H1 (cell line): ENCODE measurements at regions not wholly inside any gene's neighbourhood (a gene's known extent, or its start where the extent isn't known, plus 50 kb on each side); places are given as distances from the start of the nearest gene placed in this dataset.

Experiments used
- CTCF ChIA-PET: fragments of 300-600 bp; sonication (Branson Sonifier 250); formaldehyde crosslinking; loops from one replicate; lab custom pipeline; 2021; ENCODE audit not compliant: partially characterized antibody; lab: Charles Lee
- POLR2A ChIA-PET: fragments of 300-600 bp; sonication (Branson Sonifier 250); formaldehyde crosslinking; loops from one replicate; lab custom pipeline; 2021; ENCODE audit warnings: inconsistent platforms; ENCODE audit not compliant: partially characterized antibody; lab: Charles Lee
- DNase-seq, 2 experiments: peaks; one replicate each; pipeline versions ENCODE4 v3.0.0 to v3.0.0-alpha.2; 2010 to 2022; ENCODE audit warnings: low spot score in 2 of 2, low read depth in 1 of 2, mixed read lengths in 1 of 2
- FAIRE-seq: peaks from 2 replicates; lab custom pipeline; 2011; peaks lifted over from hg19 to GRCh38; lab: Jason Lieb, UNC
- H2AFZ ChIP-seq: 2 replicates; pipeline ENCODE4 v1.8.1; 2012; ENCODE audit warnings: low read length, inconsistent platforms
- H2AK5ac ChIP-seq: 2 replicates; pipeline ENCODE4 v1.6.1; 2013; ENCODE audit warnings: low read depth, low read length
- H2BK120ac ChIP-seq: replicated peaks from 2 replicates; pipeline ENCODE3; 2013; ENCODE audit warnings: low read depth, low read length, inconsistent platforms
- H2BK12ac ChIP-seq: 2 replicates; pipeline ENCODE4 v1.6.1; 2013; ENCODE audit warnings: low read depth, low read length
- H2BK15ac ChIP-seq: 2 replicates; pipeline ENCODE4 v1.6.1; 2013; ENCODE audit warnings: low read length
- H2BK20ac ChIP-seq: 2 replicates; pipeline ENCODE4 v1.6.1; 2013; ENCODE audit warnings: low read length
- H2BK5ac ChIP-seq: 2 replicates; pipeline ENCODE4 v1.6.1; 2013; ENCODE audit warnings: low read depth, low read length
- H3K14ac ChIP-seq: 2 replicates; pipeline ENCODE4 v1.6.1; 2013; ENCODE audit warnings: inconsistent platforms; ENCODE audit not compliant: insufficient read length
- H3K18ac ChIP-seq: 2 replicates; pipeline ENCODE4 v1.6.1; 2013; ENCODE audit warnings: low read length; ENCODE audit errors: extremely low read depth
- H3K23ac ChIP-seq: 2 replicates; pipeline ENCODE4 v1.6.1; 2013; ENCODE audit warnings: inconsistent platforms; ENCODE audit not compliant: insufficient read length
- H3K23me2 ChIP-seq: 2 replicates; pipeline ENCODE4 v1.6.1; 2013; ENCODE audit warnings: low read depth, low read length
- H3K27ac ChIP-seq: 2 replicates; pipeline ENCODE4 v1.6.1; 2011; ENCODE audit warnings: low read depth, low read length, inconsistent platforms
- H3K27me3 ChIP-seq, 4 experiments: replicated peaks in 1 of 4; 1 replicate in 1 of 4; 2 replicates in 3 of 4; pipeline versions ENCODE4 v1.6.1 to v1.8.1; 2011 to 2013; ENCODE audit warnings: low read length in 3 of 4, mild to moderate bottlenecking in 3 of 4, inconsistent platforms in 2 of 4, mixed read lengths in 2 of 4, moderate library complexity in 1 of 4; ENCODE audit not compliant: control insufficient read depth in 3 of 4, insufficient read depth in 3 of 4; ENCODE audit errors: extremely low read depth in 1 of 4
- H3K36me3 ChIP-seq, 4 experiments: 2 replicates each; pipeline versions ENCODE4 v1.6.1 to v1.8.1; 2011 to 2013; ENCODE audit warnings: mild to moderate bottlenecking in 4 of 4, low read length in 3 of 4, moderate library complexity in 2 of 4, control low read depth in 1 of 4, inconsistent platforms in 1 of 4; ENCODE audit not compliant: insufficient read depth in 4 of 4, control insufficient read depth in 2 of 4
- H3K4ac ChIP-seq: replicated peaks from 2 replicates; pipeline ENCODE3; 2013; ENCODE audit warnings: low read length, low read depth, mixed read lengths, inconsistent platforms; ENCODE audit not compliant: insufficient read length
- H3K4me1 ChIP-seq, 4 experiments: replicated peaks in 1 of 4; 1 replicate in 1 of 4; 2 replicates in 3 of 4; pipeline versions ENCODE4 v1.6.1 to v1.8.1; 2011 to 2013; ENCODE audit warnings: low read length in 3 of 4, inconsistent platforms in 2 of 4, mixed read lengths in 1 of 4; ENCODE audit not compliant: insufficient read depth in 4 of 4, control insufficient read depth in 3 of 4
- H3K4me2 ChIP-seq, 2 experiments: 2 replicates each; pipeline versions ENCODE4 v1.6.1 to v1.8.1; 2011 to 2013; ENCODE audit warnings: low read depth in 2 of 2, low read length in 2 of 2, control low read depth in 1 of 2, inconsistent platforms in 1 of 2, mild to moderate bottlenecking in 1 of 2; ENCODE audit not compliant: insufficient read depth in 1 of 2
- H3K4me3 ChIP-seq, 4 experiments: fragments of 200-600, 300-600 bp in 1 of 4; sonication (generic), shearing (Covaris generic), sonication (Bioruptor Twin) in 1 of 4; 2 replicates each; pipeline versions ENCODE4 v1.5.1 to v1.8.1; 2011 to 2016; ENCODE audit warnings: low read length in 4 of 4, low read depth in 3 of 4, control low read depth in 2 of 4, inconsistent platforms in 2 of 4, mild to moderate bottlenecking in 2 of 4, mixed read lengths in 1 of 4, moderate library complexity in 1 of 4; ENCODE audit not compliant: insufficient read depth in 2 of 4; ENCODE audit errors: extremely low read depth in 1 of 4
- H3K56ac ChIP-seq: replicated peaks from 2 replicates; pipeline ENCODE3; 2013; ENCODE audit warnings: low read depth, mild to moderate bottlenecking, mixed read lengths, low read length, inconsistent platforms; ENCODE audit not compliant: insufficient read length
- H3K79me1 ChIP-seq: 2 replicates; pipeline ENCODE4 v1.6.1; 2013; ENCODE audit warnings: low read depth, low read length, control low read depth
- H3K79me2 ChIP-seq, 2 experiments: 2 replicates each; pipeline versions ENCODE4 v1.6.1 to v1.8.1; 2012 to 2013; ENCODE audit warnings: low read length in 2 of 2, mild to moderate bottlenecking in 2 of 2, inconsistent platforms in 1 of 2; ENCODE audit not compliant: insufficient read depth in 2 of 2, control insufficient read depth in 1 of 2
- H3K9ac ChIP-seq, 4 experiments: replicated peaks in 1 of 4; 1 replicate in 1 of 4; 2 replicates in 3 of 4; pipeline versions ENCODE4 v1.6.1 to v1.8.1; 2011 to 2013; ENCODE audit warnings: low read depth in 3 of 4, low read length in 3 of 4, control low read depth in 2 of 4, mild to moderate bottlenecking in 2 of 4, moderate library complexity in 2 of 4, inconsistent platforms in 1 of 4; ENCODE audit errors: extremely low read depth in 1 of 4
- H3K9me3 ChIP-seq, 2 experiments: 2 replicates each; pipeline versions ENCODE4 v1.6.1 to v1.8.1; 2012 to 2013; ENCODE audit warnings: mild to moderate bottlenecking in 2 of 2, moderate library complexity in 2 of 2, control low read depth in 1 of 2, inconsistent platforms in 1 of 2, low read depth in 1 of 2, low read length in 1 of 2, mixed read lengths in 1 of 2; ENCODE audit not compliant: insufficient read depth in 2 of 2
- H4K20me1 ChIP-seq, 2 experiments: replicated peaks in 1 of 2; 2 replicates each; pipeline versions ENCODE3 to v1.8.1; 2011 to 2013; ENCODE audit warnings: inconsistent platforms in 2 of 2, low read length in 2 of 2, mild to moderate bottlenecking in 1 of 2; ENCODE audit not compliant: insufficient read depth in 2 of 2, control insufficient read depth in 1 of 2
- H4K5ac ChIP-seq: 2 replicates; pipeline ENCODE4 v1.6.1; 2013; ENCODE audit warnings: low read length, low read depth, mixed read lengths, inconsistent platforms; ENCODE audit not compliant: insufficient read length
- H4K8ac ChIP-seq: 2 replicates; pipeline ENCODE4 v1.8.0; 2013; ENCODE audit warnings: mild to moderate bottlenecking, moderate library complexity, low read length, inconsistent platforms; ENCODE audit not compliant: insufficient read depth; ENCODE audit errors: extremely low read depth
- H4K91ac ChIP-seq: replicated peaks from 2 replicates; pipeline ENCODE3; 2013; ENCODE audit warnings: low read length, mixed read lengths, inconsistent platforms; ENCODE audit not compliant: insufficient read length
- CHD1 ChIP-seq: IDR thresholded peaks from 2 replicates; pipeline ENCODE4 v1.6.1; 2012; ENCODE audit warnings: low read depth, low read length, improper control_type of control experiment
- KDM5A ChIP-seq: fragments of 200-600 bp; IDR thresholded peaks from 2 replicates; pipeline ENCODE4 v1.7.1; 2012; ENCODE audit warnings: mild to moderate bottlenecking, low read length, inconsistent platforms, mixed read lengths
- SAP30 ChIP-seq: fragments of 300-600 bp; sonication (generic); IDR thresholded peaks from 2 replicates; pipeline ENCODE4 v1.7.1; 2012; ENCODE audit warnings: low read length, moderate library complexity, mild to moderate bottlenecking, inconsistent platforms; ENCODE audit not compliant: insufficient read depth, insufficient replicate concordance
- WGBS, 2 experiments: shearing (Covaris generic) in 1 of 2; methylation state at CpG; one replicate each; pipeline versions ENCODE4 v1.1.6 to v1.1.7; 2013 to 2015; ENCODE audit warnings: low lambda C conversion rate in 2 of 2, mixed read lengths in 2 of 2, inconsistent platforms in 1 of 2, low coverage in 1 of 2, missing lambda C conversion rate in 1 of 2; ENCODE audit not compliant: insufficient replicate concordance in 2 of 2, insufficient coverage in 1 of 2, insufficient read length in 1 of 2; ENCODE audit errors: extremely low coverage in 1 of 2, missing lambda C conversion rate in 1 of 2; 5-methylcytosine and 5-hydroxymethylcytosine counted together

- H3K36me3 ChIP-seq: no peaks in the 10 kb centered on the region
Observed at GRCh38 chr4:4696530-4696929, 154.7 kb upstream of the STX18 start.

More at GRCh38 chr4:4696530-4696929, 154.7 kb upstream of the STX18 start:
- no peaks in the 10 kb centered on the region for H3K79me2 ChIP-seq
- no peak overlapping the region for H2BK20ac ChIP-seq
- peaks cover 0 to 3% (median 2%) of the 10 kb centered on the region in 4 experiments; a peak in 1 of 7 replicates for H3K27me3 ChIP-seq
- H4K8ac ChIP-seq: no peak overlapping the region
- no peak overlapping the region for H2BK5ac ChIP-seq
- peaks cover 3% of the 10 kb centered on the region; the same call in 1 of the 2 replicates for H3K23me2 ChIP-seq
- no peak overlapping the region for H3K4ac ChIP-seq
- H4K20me1 ChIP-seq: peaks cover 0 to 1% of the 10 kb centered on the region in 2 experiments
- no peak overlapping the region for H2BK120ac ChIP-seq
- no peak for DNase-seq
- no peak overlapping the region for H3K18ac ChIP-seq
- FAIRE-seq: no peak
- H3K79me1 ChIP-seq: no peaks in the 10 kb centered on the region
- TF ChIP-seq CHD1: no peak
- no peak for TF ChIP-seq KDM5A
- no peak for TF ChIP-seq SAP30
- 84% methylated on average over 9 of the region's 9 CpGs; no CpG with 5 or more reads in 1 of the 2 experiments for WGBS, 2 experiments
- H3K9me3 ChIP-seq: no peaks in the 10 kb centered on the region
- no peak overlapping the region for H4K91ac ChIP-seq
- POLR2A ChIA-PET: no interaction called here
- no peak overlapping the region for H2AK5ac ChIP-seq
- H2BK12ac ChIP-seq: no peak overlapping the region
- H2AFZ ChIP-seq: no peak overlapping the region
- H3K23ac ChIP-seq: no peak overlapping the region
- H3K14ac ChIP-seq: no peak overlapping the region
- no peak overlapping the region for H3K4me3 ChIP-seq
- H3K9ac ChIP-seq: no peak overlapping the region
- H3K56ac ChIP-seq: no peak overlapping the region
- CTCF ChIA-PET: no interaction called here
- H3K4me2 ChIP-seq: no peak overlapping the region
- H4K5ac ChIP-seq: no peak overlapping the region
- no peak overlapping the region for H2BK15ac ChIP-seq
- peaks cover 3 to 9% (median 6%) of the 10 kb centered on the region in 4 experiments; a peak in 5 of 7 replicates for H3K4me1 ChIP-seq
- no peak overlapping the region for H3K27ac ChIP-seq
